ENCODE measurements at regions not wholly inside any gene's neighbourhood (a gene's known extent, or its start where the extent isn't known, plus 50 kb on each side); places are given as distances from the start of the nearest gene placed in this dataset.

- Histone ChIP-seq H3K9me2 (ENCODE audit: insufficient read depth, low read length) (no peaks in the 10 kb centered on the region), H3K9ac (ENCODE audit: low read length) (no peak overlapping the region), H3F3A (ENCODE audit: insufficient read depth, low read length, poor library complexity, severe bottlenecking) (no peaks in the 10 kb centered on the region), H3K79me2 (replicated peaks; ENCODE audit: insufficient read depth, low read length) (no peaks in the 10 kb centered on the region), H3K4me3 (ENCODE audit: low read length) (no peak overlapping the region), H3K36me3 (ENCODE audit: insufficient read depth, low read length) (no peaks in the 10 kb centered on the region), H3K27ac (ENCODE audit: low read length) (no peak overlapping the region), H2AFZ (ENCODE audit: low read depth, low read length) (no peak overlapping the region), H3K27me3 (ENCODE audit: insufficient read depth, low read depth, low read length) (no peaks in the 10 kb centered on the region), H3K4me2 (ENCODE audit: low read length) (no peak overlapping the region), H4K20me1 (ENCODE audit: insufficient read depth) (no peaks in the 10 kb centered on the region), H3K9me3 (ENCODE audit: low read length) (peaks cover 5% of the 10 kb centered on the region)
- TF ChIP-seq RAD21 (conservative IDR thresholded peaks at IDR 0.05) (no peak), POLR2AphosphoS5 (IDR thresholded peaks at IDR 0.05) (no peak), CTCF (IDR thresholded peaks at IDR 0.05; ENCODE audit: poor library complexity, severe bottlenecking) (no peak)
Observed at GRCh38 chr6:164229716-164230115, 815.2 kb downstream of the QKI start.

- H2AFZ ChIP-seq (ENCODE audit: low read depth, low read length) = no peak overlapping the region
- TF ChIP-seq TAF1 (IDR thresholded peaks at IDR 0.05; ENCODE audit: low read depth) (no peak), REST (IDR thresholded peaks at IDR 0.05; ENCODE audit: borderline replicate concordance) (no peak), POLR2AphosphoS5 (IDR thresholded peaks at IDR 0.05) (no peak), MXI1 (conservative IDR thresholded peaks at IDR 0.05; ENCODE audit: poor library complexity, severe bottlenecking) (no peak), SMC3 (conservative IDR thresholded peaks at IDR 0.05; ENCODE audit: poor library complexity) (no peak), RAD21 (conservative IDR thresholded peaks at IDR 0.05) (no peak), EZH2 (IDR thresholded peaks at IDR 0.05; ENCODE audit: borderline replicate concordance, insufficient read depth, low read length, poor library complexity, severe bottlenecking) (no peak), CTCF (IDR thresholded peaks at IDR 0.05; ENCODE audit: poor library complexity, severe bottlenecking) (no peak), EP300 (conservative IDR thresholded peaks at IDR 0.05; ENCODE audit: poor library complexity, severe bottlenecking) (no peak)
- H3F3A ChIP-seq (ENCODE audit: insufficient read depth, low read length, poor library complexity, severe bottlenecking) = no peaks in the 10 kb centered on the region
- no peak overlapping the region for H3K4me2 ChIP-seq (ENCODE audit: low read length)
- no peak overlapping the region for H3K4me3 ChIP-seq (ENCODE audit: low read length)
- H3K9me3 ChIP-seq (ENCODE audit: low read length) = no peaks in the 10 kb centered on the region
- H3K27ac ChIP-seq (ENCODE audit: low read length) = no peak overlapping the region
- no peaks in the 10 kb centered on the region for H3K36me3 ChIP-seq (ENCODE audit: insufficient read depth, low read length)
- no peaks in the 10 kb centered on the region for H3K27me3 ChIP-seq (ENCODE audit: insufficient read depth, low read depth, low read length)
- H3K79me2 ChIP-seq (replicated peaks; ENCODE audit: insufficient read depth, low read length) = no peaks in the 10 kb centered on the region
- no peak overlapping the region for H3K9ac ChIP-seq (ENCODE audit: low read length)
- H4K20me1 ChIP-seq (ENCODE audit: insufficient read depth) = no peaks in the 10 kb centered on the region
- no peaks in the 10 kb centered on the region for H3K9me2 ChIP-seq (ENCODE audit: insufficient read depth, low read length)
Observed at GRCh38 chr6:164227952-164228522, 813.5 kb downstream of the QKI start.

All from neural cell (in vitro differentiated cells).